ENCODE measurements at regions not wholly inside any gene's neighbourhood (a gene's known extent, or its start where the extent isn't known, plus 50 kb on each side); places are given as distances from the start of the nearest gene placed in this dataset.

GRCh38 chr16:13612623-13613022, 307.3 kb upstream of the ERCC4 start:
- Histone ChIP-seq H3K36me3 (no peaks in the 10 kb centered on the region), H3K4me1 (no peaks in the 10 kb centered on the region), H3K4me3 (no peak overlapping the region), H3K27ac (no peak overlapping the region), H3K9me3 (no peaks in the 10 kb centered on the region), H3K27me3 (no peaks in the 10 kb centered on the region)
- intact Hi-C loops (cut with DNase I): no loop called here
- no peak for TF ChIP-seq CTCF (IDR thresholded peaks at IDR 0.05)
- DNase-seq (ENCODE audit: low spot score in 2 of 2): no peak

- no peaks in the 10 kb centered on the region for H3K27me3 ChIP-seq
- no peaks in the 10 kb centered on the region for H3K36me3 ChIP-seq
- no peaks in the 10 kb centered on the region for H3K4me1 ChIP-seq
- H3K9me3 ChIP-seq: no peaks in the 10 kb centered on the region
- no peak overlapping the region for H3K4me3 ChIP-seq
- no peak for TF ChIP-seq CTCF (IDR thresholded peaks at IDR 0.05)
- DNase-seq (ENCODE audit: low spot score in 2 of 2): no peak
- intact Hi-C loops (cut with DNase I): no loop called here
- H3K27ac ChIP-seq: no peak overlapping the region
Measured at GRCh38 chr16:13613165-13613564, 306.8 kb upstream of the ERCC4 start.

GRCh38 chr16:13621639-13622038, 298.3 kb upstream of the ERCC4 start:
- intact Hi-C loops (cut with DNase I): no loop called here
- Histone ChIP-seq H3K27ac (no peak overlapping the region), H3K36me3 (no peaks in the 10 kb centered on the region), H3K9me3 (no peaks in the 10 kb centered on the region), H3K4me1 (no peaks in the 10 kb centered on the region), H3K4me3 (no peak overlapping the region), H3K27me3 (no peaks in the 10 kb centered on the region)
- DNase-seq (ENCODE audit: low spot score in 2 of 2): no peak
- no peak for TF ChIP-seq CTCF (IDR thresholded peaks at IDR 0.05)

- intact Hi-C loops (cut with DNase I): no loop called here
- H3K27ac ChIP-seq: no peak overlapping the region
- H3K36me3 ChIP-seq: no peaks in the 10 kb centered on the region
- no peaks in the 10 kb centered on the region for H3K4me1 ChIP-seq
- H3K4me3 ChIP-seq: no peak overlapping the region
- DNase-seq (ENCODE audit: low spot score in 2 of 2): no peak
- TF ChIP-seq CTCF (IDR thresholded peaks at IDR 0.05): no peak
- no peaks in the 10 kb centered on the region for H3K27me3 ChIP-seq
- no peaks in the 10 kb centered on the region for H3K9me3 ChIP-seq
Measured at GRCh38 chr16:13628156-13628555, 291.8 kb upstream of the ERCC4 start.

- no peaks in the 10 kb centered on the region for H3K27me3 ChIP-seq
- intact Hi-C loops (cut with DNase I): no loop called here
- TF ChIP-seq CTCF (IDR thresholded peaks at IDR 0.05): no peak
- H3K9me3 ChIP-seq: no peaks in the 10 kb centered on the region
- no peaks in the 10 kb centered on the region for H3K4me1 ChIP-seq
- H3K27ac ChIP-seq: no peak overlapping the region
- no peaks in the 10 kb centered on the region for H3K36me3 ChIP-seq
- no peak overlapping the region for H3K4me3 ChIP-seq
- DNase-seq (ENCODE audit: low spot score in 2 of 2): no peak
Measured at GRCh38 chr16:13629704-13630103, 290.2 kb upstream of the ERCC4 start.

- Histone ChIP-seq H3K9me3 (no peaks in the 10 kb centered on the region), H3K36me3 (no peaks in the 10 kb centered on the region), H3K27ac (no peak overlapping the region), H3K4me1 (no peaks in the 10 kb centered on the region), H3K27me3 (no peaks in the 10 kb centered on the region), H3K4me3 (no peak overlapping the region)
- no peak for TF ChIP-seq CTCF (IDR thresholded peaks at IDR 0.05)
- DNase-seq (ENCODE audit: low spot score in 2 of 2): no peak
- intact Hi-C loops (cut with DNase I): no loop called here
Measured at GRCh38 chr16:13630374-13630773, 289.6 kb upstream of the ERCC4 start.

Measured in ascending aorta (tissue), 2 donors.